Ramos (cell line): ENCODE measurements at regions not wholly inside any gene's neighbourhood (a gene's known extent, or its start where the extent isn't known, plus 50 kb on each side); places are given as distances from the start of the nearest gene placed in this dataset.
"Not testable (repeated sequence)": the region's sequence is repeated elsewhere in the genome, so short reads cannot be mapped to it uniquely, and the experiment has no call there.

ENCODE experiments used
- in situ Hi-C: fragments of 300-500 bp; cut with MboI; formaldehyde crosslinking; loops from one replicate; pipeline ENCODE4 v1.14.3; 2022; ENCODE audit warnings: low sequenced_read_pairs; ENCODE audit not compliant: unreplicated experiment

DNA sequence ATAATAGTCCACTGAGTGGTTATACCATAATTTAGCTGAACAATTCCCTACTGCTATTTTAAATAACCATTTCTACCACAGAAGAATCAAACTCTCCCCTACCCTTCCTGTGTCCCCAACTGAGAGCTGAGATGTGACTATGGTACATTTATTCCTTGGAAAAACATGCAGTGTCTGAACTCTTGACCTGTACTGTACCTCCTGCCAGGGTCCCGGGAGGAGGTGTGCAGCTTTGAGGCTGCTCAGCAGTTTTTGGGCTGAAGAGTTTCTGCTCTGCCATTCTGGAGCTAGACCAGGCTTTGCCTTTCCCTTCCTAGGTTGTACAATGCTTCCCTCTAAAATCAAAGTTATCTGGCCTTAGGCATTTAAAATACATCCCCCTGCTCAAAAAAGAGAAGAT lies 275.1 kb upstream of the SGK1 start:
- in situ Hi-C loops: no loop called here

DNA sequence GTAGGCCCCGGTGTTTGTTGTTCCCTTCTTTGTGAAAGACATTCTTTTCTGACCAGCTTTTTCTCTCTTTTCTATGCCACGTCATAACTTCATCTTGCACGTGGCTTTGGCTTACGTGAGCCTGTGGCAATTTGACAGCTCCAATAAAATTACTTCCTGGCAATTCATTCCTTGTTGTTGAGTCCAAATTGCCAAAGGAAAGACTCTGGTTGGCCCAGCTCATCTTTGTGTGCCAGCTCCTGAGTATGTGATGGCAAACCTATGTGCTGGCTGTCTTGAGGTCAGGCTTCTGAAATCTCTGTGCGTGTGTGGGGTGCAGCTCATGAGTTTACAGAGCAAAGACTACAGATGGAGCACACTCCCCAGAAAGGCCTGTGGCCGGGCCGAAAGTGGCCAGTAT lies 272.5 kb upstream of the SGK1 start:
- in situ Hi-C loops: no loop called here

DNA sequence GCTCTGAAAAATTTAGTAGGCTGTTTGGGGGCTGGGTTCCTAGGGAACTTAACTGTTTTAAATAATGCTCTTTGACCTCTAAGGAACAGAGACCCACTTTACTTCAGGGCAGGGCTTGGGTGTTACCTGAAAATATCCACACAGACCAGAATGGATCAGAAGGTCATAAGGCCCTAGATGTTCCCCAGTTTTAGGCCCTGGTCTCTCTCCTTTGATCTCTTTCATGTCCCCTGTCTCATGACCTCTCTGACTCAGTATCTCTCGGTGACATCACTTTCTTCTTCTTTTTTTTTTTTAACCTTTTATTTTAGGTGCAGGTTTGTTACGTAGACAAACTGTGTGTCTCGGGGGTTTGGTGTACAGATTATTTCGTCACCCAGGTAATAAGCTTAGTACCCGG lies 272.1 kb upstream of the SGK1 start:
- in situ Hi-C loops: no loop called here

DNA sequence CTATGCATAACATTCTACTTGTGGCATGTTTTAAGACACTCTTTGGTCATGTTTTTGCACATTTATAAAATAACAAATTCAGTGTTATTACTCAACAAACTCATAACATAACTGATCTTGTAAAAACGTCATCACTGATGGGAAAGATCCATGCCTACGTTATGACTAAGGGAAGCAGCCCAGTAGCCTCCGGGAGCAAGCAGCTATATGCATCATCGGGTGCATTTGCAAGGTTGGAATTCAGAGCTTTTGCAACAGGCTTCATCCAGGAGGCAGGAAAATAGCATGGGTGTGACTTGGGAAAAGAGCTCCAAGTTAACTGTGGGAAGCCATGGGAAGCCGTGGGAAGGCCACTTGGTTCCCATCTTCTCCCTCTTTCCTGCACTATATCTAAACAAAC lies 271.6 kb upstream of the SGK1 start:
- in situ Hi-C loops: no loop called here

DNA sequence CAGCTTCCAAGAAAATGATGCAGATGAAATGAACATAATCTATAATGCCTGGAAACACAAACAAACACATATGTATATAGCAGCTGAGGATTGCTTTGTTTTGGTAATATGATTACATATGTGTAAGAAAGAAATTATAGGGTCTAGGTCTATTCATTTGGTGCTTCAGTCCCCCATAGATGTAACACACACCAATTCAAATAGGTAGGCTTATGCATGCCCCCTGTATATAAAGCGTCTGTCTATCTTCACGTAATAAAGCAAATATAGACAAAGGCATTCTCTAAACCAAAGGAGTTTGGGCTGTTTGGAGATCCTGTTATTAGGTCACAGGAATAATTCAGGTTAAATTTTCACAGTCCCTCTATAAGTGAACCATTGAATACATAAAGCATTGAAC lies 270.4 kb upstream of the SGK1 start:
- in situ Hi-C loops: no loop called here

DNA sequence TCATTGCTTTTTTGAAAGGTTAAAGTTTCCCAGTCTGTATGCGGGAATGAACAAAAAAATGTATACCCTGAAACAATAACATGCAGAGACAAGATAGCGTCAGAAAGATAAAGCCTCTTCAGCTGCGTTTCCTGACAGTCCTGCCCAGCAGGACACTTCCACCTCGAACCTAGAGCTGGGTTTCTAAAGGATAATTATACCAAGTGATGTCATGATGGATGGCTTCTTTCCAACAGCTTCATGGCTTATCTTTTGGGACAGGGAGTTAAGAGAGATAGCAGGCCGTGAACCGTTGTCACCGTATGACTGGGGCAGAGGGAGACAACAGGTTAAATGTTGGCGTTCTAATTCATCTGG lies 267.6 kb upstream of the SGK1 start:
- in situ Hi-C loops: no loop called here

DNA sequence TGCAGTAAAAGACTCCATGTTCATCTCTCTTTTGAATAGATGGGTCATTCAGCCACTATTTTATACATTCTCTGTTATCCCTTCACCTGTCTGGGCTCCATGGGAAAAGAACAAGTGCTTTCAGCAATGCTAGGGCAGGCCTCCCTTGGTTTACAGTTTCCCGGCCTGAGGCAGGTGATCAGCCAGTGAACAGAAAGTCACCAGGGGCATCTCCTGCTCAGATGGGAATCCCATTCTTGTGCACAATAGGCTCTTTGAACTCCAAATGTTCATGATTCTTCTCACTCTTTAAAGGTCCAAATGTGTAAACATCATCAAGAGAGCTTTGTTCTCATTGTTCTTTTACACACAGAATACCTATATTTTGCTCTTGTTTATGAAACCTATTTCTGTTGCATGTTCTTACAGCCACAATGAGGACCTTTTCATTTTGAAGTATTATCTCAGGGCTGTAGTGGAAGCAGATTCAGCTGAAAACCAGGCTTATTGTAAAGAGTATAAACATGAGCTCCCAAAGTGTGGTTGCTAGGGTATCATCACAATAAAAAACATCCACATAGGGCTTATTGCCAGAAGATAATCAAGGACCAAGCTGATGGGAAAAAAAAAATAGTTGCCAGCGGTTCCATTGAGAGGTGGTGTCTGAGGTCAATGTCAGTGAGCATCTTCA lies 267.1 kb upstream of the SGK1 start:
- in situ Hi-C loops: no loop called here

DNA sequence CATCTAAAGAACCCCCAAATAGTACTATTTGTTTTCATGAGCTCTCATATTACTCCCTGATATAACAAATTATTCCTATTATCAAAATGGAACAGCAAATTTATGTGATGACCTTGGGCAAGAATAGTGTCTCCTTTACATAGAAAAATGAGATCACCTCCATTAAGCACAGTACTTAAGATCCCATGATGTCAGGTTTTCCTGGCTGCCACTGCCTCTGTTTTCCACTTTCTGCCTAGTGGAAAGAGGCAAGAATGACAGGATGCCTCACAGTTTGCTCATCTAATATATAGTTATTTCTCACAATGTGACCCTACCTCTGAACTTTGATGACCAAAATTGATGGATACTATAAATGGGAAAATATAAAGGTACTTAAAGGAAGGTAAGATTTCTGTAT lies 260.1 kb upstream of the SGK1 start:
- in situ Hi-C loops: no loop called here

DNA sequence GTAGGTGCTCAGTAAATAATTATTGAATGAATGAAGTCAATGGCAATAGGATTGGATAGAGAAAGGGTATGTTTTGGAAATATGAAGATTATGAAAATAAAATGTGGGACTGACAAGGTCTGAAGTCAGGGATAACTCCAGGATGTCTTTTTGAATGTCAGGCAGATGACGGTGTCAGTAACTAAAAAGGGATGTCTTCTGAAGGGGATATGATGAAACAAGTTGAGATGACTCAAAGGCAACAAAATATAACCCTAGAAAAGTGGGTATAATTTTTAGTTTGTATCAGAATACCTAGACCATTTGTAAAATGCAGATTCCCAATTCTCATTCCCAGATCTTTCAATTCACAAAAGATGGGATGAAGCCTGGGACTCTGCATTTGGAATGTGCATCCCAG lies 257.3 kb upstream of the SGK1 start:
- in situ Hi-C loops: no loop called here

DNA sequence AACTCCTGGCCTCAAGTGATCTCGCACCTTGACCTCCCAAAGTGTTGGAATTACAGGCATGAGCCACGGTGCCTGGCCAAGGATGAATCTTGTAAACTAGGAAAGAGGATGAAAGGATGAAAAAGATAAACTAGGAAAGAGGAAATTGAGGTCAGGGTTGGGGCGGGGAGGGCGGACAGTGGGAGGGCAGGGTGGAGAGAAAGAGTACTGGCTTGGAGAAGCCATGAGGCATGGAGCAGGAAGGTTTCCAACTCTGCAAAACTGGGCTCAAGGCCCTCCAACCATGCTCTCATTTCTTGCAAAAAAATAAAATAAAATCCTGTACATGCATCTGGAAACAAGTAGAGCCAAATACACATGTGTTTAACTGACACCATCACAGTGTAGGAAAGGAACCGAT lies 256.6 kb upstream of the SGK1 start:
- in situ Hi-C loops: no loop called here

DNA sequence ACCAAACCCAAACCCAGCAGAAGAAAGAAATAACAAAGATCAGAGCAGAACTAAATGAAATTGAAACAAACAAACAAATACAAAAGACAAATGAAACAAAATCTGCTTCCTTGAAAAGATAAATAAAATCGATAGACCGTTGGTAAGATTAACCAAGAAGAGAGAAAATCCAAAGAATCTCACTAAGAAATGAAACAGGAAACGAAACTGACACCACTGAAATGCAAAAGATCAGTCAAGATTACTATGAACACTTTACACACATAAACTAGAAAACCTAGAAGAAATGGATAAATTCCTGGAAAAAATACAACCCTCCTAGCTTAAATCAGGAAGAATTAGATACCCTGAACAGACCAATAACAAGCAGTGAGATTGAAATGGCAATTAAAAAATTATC lies 252.1 kb upstream of the SGK1 start:
- in situ Hi-C loops: not testable (repeated sequence)

DNA sequence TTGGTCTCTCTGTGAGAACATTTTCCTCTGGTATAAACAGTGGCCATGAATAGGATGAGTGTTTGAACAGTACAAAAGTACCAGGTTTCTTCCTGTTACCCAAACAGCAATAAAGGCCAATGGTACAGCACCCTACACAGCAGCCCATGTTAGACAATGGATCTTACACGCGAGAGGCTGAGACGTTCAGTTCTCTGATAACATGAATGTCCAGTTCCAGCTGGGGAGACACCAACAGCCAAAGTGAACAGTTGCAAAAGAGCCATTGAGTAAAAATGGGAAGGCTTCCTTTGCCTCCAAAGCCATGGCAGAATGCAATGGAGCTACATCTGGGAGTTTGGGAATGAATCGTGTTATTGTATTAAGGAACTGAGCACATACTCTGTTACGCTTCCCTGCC lies 246.8 kb upstream of the SGK1 start:
- in situ Hi-C loops: no loop called here

DNA sequence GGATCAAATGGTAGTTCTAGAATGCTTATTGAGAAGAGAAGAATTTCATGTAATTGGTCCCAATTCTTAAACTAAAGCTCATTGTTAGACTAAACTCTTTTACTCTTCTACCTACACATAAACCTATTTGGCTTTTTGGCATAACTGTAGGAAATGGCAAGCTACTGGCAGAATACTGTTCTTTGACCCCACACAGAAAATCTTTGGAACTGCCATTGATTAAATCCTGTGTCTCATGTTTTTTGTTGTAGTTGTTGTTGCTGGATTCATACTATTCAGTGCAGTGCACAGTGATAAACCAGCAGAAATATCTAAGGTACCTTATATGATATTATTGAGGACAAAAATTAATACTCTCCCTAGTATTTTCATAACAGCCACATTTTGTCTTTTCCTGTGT lies 242.1 kb upstream of the SGK1 start:
- in situ Hi-C loops: no loop called here

DNA sequence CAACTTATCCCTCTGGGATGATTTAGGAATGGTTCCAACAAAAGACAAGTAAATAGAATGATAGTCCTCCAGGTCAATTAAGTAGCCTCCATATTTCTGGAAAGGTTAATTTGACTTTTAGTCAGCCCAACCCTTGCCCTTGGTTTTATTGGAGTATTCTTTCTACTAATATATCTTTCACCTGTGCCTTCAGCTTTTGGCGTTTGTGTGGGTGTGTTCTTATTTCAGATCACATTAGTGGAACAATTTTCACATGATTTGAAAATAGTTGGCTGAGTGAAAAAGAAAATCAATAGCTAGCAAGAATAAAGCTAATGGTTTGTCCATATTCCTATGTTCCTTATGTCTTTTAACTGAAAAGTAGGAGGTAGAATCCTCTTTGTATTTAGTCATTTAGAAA lies 239.6 kb upstream of the SGK1 start:
- in situ Hi-C loops: no loop called here

DNA sequence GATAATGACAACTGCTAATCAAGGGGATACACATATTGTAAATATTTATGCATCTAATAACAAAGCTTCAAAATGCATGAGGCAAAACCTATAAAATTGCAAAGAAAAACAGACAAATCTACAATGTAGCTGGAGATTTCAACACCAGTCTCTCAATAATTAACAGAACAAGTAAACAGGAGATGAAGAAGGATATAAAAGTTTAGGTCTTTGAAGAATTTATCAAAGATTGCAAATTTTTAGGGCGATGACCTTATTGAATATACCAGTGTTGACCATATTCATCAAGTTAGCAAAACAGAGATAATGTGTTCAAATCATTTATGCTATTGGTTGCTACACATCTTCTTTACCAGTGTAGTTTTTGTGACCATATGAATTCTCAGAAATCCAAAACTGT lies 237.8 kb upstream of the SGK1 start:
- in situ Hi-C loops: no loop called here

DNA sequence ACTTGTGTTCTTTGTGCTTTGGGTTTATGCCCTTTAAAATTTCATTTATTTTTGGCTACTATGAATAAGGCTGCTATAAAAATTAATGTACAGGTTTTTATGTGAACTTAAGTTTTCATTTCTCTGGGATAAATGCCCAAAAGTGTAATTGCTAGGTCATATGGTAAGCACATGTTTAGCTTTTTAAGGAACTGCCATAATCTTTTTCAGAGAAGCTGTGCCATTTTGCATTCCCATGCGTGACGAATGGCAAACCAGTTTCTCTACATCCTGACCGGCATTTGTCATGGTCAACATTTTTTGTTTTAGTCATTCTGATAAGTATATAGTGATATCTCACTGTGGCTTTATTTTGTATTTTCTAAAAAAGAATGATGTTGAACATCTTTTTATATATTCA lies 236.0 kb upstream of the SGK1 start:
- in situ Hi-C loops: no loop called here

DNA sequence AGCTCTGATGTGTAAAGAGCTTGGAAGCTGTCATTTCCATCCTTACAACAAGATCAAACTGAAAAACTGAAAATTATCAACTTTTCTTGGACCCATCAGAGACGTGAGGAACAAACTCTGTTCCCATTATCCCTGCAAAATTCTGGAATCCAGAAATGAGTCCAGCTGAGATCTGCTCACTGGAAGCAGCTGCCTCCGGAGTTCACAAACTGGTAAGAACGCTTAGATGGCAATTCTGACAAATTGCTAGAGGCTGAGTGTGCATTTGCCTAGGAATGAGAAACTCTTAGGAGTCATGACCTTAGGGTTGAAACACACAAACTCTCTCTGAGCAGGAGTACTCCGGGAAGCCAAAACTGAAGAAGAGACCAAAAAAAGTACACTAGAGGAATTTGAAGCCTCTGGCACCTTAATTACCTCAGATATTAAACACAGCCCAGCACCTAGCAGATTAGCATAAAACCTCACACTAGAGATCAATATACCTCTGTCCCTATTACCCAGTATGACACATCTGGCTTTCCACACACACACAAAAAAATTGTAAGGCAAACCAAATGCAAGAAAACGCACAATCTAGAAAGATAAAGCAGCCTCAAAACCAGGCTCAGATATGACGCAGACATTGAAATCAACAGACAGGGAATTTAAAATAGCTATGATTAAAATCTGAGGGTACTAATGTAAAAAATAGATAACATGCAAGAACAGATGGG lies 233.5 kb upstream of the SGK1 start:
- in situ Hi-C loops: no loop called here

DNA sequence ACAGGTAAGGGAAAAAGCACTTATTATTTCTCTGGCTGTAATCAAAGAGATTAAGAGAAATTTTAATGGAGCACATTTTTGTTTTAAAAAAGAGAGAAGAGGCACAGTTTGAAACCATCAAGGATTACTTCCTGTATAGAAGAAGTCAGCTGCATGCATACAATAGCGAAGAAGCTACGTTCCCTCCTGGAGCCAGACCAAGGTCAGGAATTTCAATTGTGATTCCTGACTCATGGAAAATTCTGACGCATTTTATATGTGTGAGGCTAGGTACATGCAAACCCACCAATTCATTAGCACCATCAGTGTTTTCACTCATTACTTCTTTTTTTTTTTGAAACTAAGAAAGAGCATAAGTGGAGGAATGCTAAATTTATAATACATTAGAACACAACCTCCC lies 232.7 kb upstream of the SGK1 start:
- in situ Hi-C loops: no loop called here

DNA sequence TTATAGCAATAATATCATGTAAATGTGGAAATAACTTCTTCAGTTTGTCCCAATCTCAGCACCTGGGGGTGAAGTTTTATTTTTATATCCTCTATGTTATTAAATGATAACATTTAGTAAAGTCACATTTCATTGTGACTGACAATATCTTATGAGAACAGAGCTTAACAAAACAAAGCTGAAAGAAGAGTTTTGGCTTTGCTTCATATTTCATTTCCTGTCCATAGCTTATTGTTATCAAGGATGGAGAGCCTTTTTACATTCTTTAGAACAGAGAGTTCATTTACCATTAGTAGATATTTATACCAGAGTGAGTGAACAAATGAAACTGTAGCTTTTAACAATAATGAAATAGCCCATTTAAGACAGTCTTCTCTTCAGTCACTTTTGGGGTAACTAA lies 231.9 kb upstream of the SGK1 start:
- in situ Hi-C loops: no loop called here

DNA sequence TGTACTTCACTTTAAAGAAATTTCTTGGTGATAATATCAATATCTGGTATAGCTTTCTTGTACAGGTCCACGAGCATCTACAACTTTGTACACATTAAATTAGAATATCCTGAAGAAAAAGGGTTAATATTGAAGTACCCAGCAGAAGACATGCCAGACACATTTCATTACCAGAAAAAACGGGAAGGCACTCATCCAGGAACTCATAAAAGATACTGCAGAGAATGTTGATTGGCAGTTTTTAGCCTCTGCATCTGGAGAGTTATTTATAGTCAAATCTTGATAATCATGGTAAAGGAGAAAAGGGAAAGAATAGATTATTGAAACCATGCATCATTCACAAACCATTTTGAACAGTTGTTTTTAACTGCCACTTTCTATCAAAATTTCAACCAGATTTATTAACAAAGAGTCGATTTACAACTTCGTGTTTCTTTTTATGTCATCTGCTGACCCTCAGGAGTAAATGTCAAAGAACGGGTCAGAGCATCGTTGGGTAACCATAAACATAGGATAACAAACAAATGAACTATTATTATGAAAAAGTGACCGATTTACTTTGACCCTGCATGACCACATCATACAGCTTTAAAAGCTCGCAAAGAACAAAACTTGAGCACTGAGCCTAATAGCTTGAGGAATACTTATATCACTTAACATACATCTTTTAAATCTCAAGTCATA lies 229.2 kb upstream of the SGK1 start:
- in situ Hi-C loops: no loop called here

DNA sequence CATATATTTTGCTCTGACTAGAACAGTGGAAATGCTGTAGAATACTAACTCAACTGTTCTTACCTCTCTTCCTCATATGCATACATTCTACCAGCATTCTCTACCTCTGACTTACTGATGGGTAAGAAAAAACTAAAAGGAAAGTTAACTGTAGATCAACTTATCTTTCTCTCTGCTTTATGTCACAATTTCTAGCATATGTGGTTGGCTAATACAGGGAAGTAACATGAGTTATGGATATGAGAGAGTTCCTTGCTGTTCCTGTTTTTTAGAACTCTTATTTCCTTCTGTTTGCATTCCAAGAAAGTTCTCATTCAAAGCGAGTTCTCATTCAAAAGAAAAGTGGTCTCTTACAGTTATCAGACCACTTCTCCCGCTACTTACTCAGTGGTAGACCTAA lies 226.8 kb upstream of the SGK1 start:
- in situ Hi-C loops: no loop called here

DNA sequence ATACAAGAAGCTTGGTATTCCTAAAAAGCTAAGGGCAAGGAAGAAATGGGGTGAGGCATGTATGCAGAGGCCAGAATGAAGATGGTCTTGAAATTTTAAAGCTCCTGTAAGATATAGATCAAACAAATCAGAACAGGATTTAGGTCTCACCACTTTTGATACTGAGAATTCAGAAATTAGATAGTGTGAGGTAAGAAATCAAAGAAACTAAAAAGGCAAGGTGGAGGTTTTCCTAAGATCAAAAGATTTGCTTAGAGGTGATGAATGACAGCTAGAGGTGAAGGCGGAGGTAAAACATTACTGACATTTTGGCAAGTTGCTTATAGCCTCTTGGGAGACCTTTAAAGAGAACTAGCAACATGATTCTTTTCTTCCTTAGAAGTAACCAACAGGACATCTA lies 225.2 kb upstream of the SGK1 start:
- in situ Hi-C loops: no loop called here
